Ovary (tissue), 7 donors: ENCODE measurements at regions not wholly inside any gene's neighbourhood (a gene's known extent, or its start where the extent isn't known, plus 50 kb on each side); places are given as distances from the start of the nearest gene placed in this dataset.

Experiments
- DNase-seq, 5 donors: peaks; one replicate each; pipeline ENCODE4 v3.0.0-alpha.2; 2019 to 2020
- H3K27ac ChIP-seq, 2 donors: fragments of 200-600 bp; one replicate each; pipeline versions ENCODE4 v1.5.1 to v1.8.0; 2019 to 2022
- H3K27me3 ChIP-seq: fragments of 200-600 bp; one replicate; pipeline ENCODE4 v1.8.0; 2022
- H3K36me3 ChIP-seq: fragments of 200-600 bp; sonication (generic); one replicate; pipeline ENCODE4 v1.5.1; 2019
- H3K4me1 ChIP-seq: one replicate; pipeline ENCODE4 v1.8.1; 2013; ENCODE audit warnings: mild to moderate bottlenecking, moderate library complexity; ENCODE audit not compliant: insufficient read depth
- H3K4me3 ChIP-seq: fragments of 200-600 bp; sonication (generic); one replicate; pipeline ENCODE4 v1.5.1; 2017
- H3K9me3 ChIP-seq, 2 donors: fragments of 200-600 bp in 1 of 2; sonication (generic) in 1 of 2; one replicate each; pipeline versions ENCODE4 v1.5.1 to v1.8.1; 2013 to 2019; ENCODE audit warnings: mild to moderate bottlenecking in 1 of 2, moderate library complexity in 1 of 2
- EP300 ChIP-seq: sonication (generic); formaldehyde crosslinking; IDR thresholded peaks from one replicate; pipeline ENCODE4 v1.6.1; 2017; ENCODE audit warnings: antibody characterized with exemption
- POLR2A ChIP-seq: fragments of 450-650 bp; IDR thresholded peaks from one replicate; pipeline ENCODE4 v1.6.1; 2017; ENCODE audit warnings: antibody characterized with exemption, mild to moderate bottlenecking, moderate library complexity
- WGBS, 3 donors: extraction: QIAGEN DNeasy Blood & Tissue Kit in 1 of 3; methylation state at CpG; one replicate each; pipeline versions ENCODE4 v1.1.5 to v1.1.7; 2013 to 2017; 5-methylcytosine and 5-hydroxymethylcytosine counted together
- intact Hi-C, 4 donors: fragments of 100-400 bp; cut with DNase I; formaldehyde crosslinking; loops; one replicate each; pipeline versions ENCODE4 v1.11.0 to v1.15.1; 2022 to 2023
- TF ChIP-seq, protein P1 (sequence below), 3 donors: fragments of 450-650 bp in 2 of 3; fragments of 200-600 bp in 1 of 3; IDR thresholded peaks; one replicate each; pipeline versions ENCODE4 v1.5.1 to v1.8.0; 2016 to 2022; ENCODE audit warnings: antibody characterized with exemption in 3 of 3, mild to moderate bottlenecking in 1 of 3
- donor health status: DM: no; HTN: no; CAD: no; lungs with moderate emphysema.
- donor health status: DM: no; HTN: no; CAD: no.
- donor health status: Bipolar disorder and iron deficiency.
- donor health status: DM: no; HTN: no; CAD: no.
- donor health status: DM: yes; HTN: yes; CAD: no.

DNA sequence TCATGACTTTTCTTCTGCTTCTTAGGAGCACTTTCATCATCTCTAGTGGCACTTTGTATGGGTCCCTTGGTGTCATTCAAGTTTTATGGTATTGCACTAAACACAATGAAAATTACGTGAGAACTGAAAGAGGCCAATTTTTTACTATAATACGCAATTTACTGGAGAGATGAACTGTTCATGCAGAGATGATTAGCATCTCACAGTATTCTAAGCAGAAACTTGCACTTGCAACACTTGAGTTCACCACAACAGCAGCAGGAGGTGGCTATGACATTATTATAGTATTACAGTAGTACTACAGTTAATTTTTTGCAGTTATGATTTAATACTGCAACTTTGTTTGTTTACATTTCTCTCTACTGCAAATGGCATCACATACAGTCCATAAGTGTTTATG, 793.1 kb upstream of the CRIM1 start:
- no peak for TF ChIP-seq POLR2A
- no peak for TF ChIP-seq EP300
- TF ChIP-seq, protein P1, sequence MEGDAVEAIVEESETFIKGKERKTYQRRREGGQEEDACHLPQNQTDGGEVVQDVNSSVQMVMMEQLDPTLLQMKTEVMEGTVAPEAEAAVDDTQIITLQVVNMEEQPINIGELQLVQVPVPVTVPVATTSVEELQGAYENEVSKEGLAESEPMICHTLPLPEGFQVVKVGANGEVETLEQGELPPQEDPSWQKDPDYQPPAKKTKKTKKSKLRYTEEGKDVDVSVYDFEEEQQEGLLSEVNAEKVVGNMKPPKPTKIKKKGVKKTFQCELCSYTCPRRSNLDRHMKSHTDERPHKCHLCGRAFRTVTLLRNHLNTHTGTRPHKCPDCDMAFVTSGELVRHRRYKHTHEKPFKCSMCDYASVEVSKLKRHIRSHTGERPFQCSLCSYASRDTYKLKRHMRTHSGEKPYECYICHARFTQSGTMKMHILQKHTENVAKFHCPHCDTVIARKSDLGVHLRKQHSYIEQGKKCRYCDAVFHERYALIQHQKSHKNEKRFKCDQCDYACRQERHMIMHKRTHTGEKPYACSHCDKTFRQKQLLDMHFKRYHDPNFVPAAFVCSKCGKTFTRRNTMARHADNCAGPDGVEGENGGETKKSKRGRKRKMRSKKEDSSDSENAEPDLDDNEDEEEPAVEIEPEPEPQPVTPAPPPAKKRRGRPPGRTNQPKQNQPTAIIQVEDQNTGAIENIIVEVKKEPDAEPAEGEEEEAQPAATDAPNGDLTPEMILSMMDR (IDR thresholded peaks at IDR 0.05), result no peak
- WGBS, 3 donors, result 85 to 92% (median 91%) methylated on average over 2 of the region's 2 CpGs
- Histone ChIP-seq H3K27me3 (no peaks in the 10 kb centered on the region), H3K4me1 (no peaks in the 10 kb centered on the region), H3K36me3 (no peaks in the 10 kb centered on the region), H3K9me3 (no peaks in the 10 kb centered on the region), H3K27ac (no peak overlapping the region), H3K4me3 (no peak overlapping the region)
- DNase-seq, result no peak
- intact Hi-C loops, result no loop called here

DNA sequence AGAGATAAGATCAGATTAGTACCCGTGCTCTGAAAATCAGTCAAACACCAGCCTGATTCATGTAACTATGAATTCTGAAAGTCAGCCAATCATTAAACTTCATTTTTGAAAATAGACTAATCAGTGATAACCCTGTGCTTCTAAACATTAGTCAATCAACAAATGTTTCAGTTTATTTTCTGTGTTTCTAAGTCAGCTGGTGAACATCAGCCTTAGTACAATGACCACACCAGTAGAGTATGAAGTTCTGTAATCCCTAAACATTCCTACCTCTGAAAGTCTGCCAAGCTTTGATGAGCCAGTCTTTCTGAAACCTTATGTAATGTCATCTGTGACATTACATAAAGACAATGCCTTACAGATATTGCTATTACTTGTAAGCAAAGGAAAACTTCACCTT, 807.4 kb upstream of the CRIM1 start:
- Histone ChIP-seq H3K4me3 (no peak overlapping the region), H3K36me3 (no peaks in the 10 kb centered on the region), H3K4me1 (no peaks in the 10 kb centered on the region), H3K27ac (no peak overlapping the region), H3K27me3 (no peaks in the 10 kb centered on the region), H3K9me3 (no peaks in the 10 kb centered on the region)
- DNase-seq, result no peak
- intact Hi-C loops, result no loop called here
- TF ChIP-seq, protein P1 (IDR thresholded peaks at IDR 0.05), result no peak
- TF ChIP-seq POLR2A (no peak), EP300 (no peak)
- WGBS, 3 donors, result 23 to 55% (median 24%) methylated on average over 1 of the region's 1 CpG

DNA sequence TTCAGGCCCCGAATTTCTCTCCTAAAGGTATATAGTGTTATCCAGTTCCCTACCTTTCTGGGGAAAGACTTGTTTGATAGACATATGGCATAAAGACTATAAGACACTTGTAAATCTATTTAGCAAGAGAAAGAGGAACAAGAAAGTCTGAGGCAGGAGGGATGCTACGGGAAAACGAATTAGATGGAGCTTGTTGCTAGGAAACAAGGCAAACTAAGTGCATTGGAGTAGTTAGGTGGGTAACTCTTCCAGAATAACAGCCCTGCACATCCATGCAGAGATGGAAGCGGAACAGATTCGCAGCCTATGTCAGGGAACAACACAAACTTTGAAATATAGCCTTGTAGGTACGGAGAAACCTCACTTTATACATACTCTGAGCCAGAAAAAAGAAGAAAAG, 810.3 kb upstream of the CRIM1 start:
- intact Hi-C loops, result no loop called here
- WGBS, 3 donors, result 76 to 87% (median 83%) methylated on average over 6 of the region's 6 CpGs

DNA sequence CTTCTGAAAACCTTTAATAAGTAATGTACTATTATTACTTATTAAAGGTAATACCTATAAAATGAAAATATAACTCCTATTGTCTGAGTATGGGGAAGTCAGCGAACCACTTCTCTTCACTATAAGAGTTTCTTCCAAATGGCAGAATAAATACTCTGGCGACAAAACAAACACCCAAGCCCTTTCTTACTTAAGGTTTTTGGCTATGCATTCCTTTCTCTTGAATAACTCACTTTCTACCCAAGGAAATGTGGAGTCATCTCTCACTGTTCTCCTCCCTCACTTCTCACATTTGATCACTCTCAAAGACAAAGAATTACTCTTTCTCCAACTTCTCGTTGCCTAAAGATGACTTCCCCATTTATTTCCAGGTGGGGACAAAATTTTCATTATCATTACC, 816.8 kb upstream of the CRIM1 start:
- no peak overlapping the region for H3K4me3 ChIP-seq
- H3K4me1 ChIP-seq, result no peaks in the 10 kb centered on the region
- no peaks in the 10 kb centered on the region for H3K27me3 ChIP-seq
- no peaks in the 10 kb centered on the region for H3K36me3 ChIP-seq
- TF ChIP-seq, protein P1 (IDR thresholded peaks at IDR 0.05), result no peak
- TF ChIP-seq EP300, result no peak
- no peak for TF ChIP-seq POLR2A
- no peak overlapping the region for H3K27ac ChIP-seq
- intact Hi-C loops, result no loop called here
- no peaks in the 10 kb centered on the region for H3K9me3 ChIP-seq
- no peak for DNase-seq
- 76 to 84% (median 84%) methylated on average over 3 of the region's 3 CpGs for WGBS, 3 donors

More for the DNA sequence above, 810.3 kb upstream of the CRIM1 start:
- DNase-seq, result no peak
- Histone ChIP-seq H3K27me3 (no peaks in the 10 kb centered on the region), H3K9me3 (no peaks in the 10 kb centered on the region), H3K36me3 (no peaks in the 10 kb centered on the region), H3K27ac (no peak overlapping the region), H3K4me1 (no peaks in the 10 kb centered on the region), H3K4me3 (no peak overlapping the region)
- no peak for TF ChIP-seq EP300
- TF ChIP-seq, protein P1 (IDR thresholded peaks at IDR 0.05), result no peak
- TF ChIP-seq POLR2A, result no peak
